DMS79 treated with DMSO at 0.1 percent for 48 hours (cell line): ENCODE measurements at regions not wholly inside any gene's neighbourhood (a gene's known extent, or its start where the extent isn't known, plus 50 kb on each side); places are given as distances from the start of the nearest gene placed in this dataset.

Experiments
- DNase-seq: peaks from one replicate; lab custom pipeline; 2025; lab: John Stamatoyannopoulos, UW

GRCh38 chr4:125688841-125689240 is 374.1 kb downstream of the FAT4 start:
- no peak for DNase-seq

GRCh38 chr4:125689805-125690204 is 375.1 kb downstream of the FAT4 start:
- DNase-seq, result no peak

- DNase-seq, result no peak
These were observed 378.5 kb downstream of the FAT4 start for GRCh38 chr4:125693228-125693627.

GRCh38 chr4:125702406-125702805 is 387.7 kb downstream of the FAT4 start:
- no peak for DNase-seq

- no peak for DNase-seq
These were observed 388.7 kb downstream of the FAT4 start for GRCh38 chr4:125703443-125703842.

- DNase-seq, result no peak
These were observed 390.0 kb downstream of the FAT4 start for GRCh38 chr4:125704726-125705125.

GRCh38 chr4:125705681-125706080 is 390.9 kb downstream of the FAT4 start:
- DNase-seq, result no peak

GRCh38 chr4:125707397-125707796 is 392.6 kb downstream of the FAT4 start:
- no peak for DNase-seq

GRCh38 chr4:125710766-125711165 is 396.0 kb downstream of the FAT4 start:
- no peak for DNase-seq

- DNase-seq, result no peak
These were observed 399.3 kb downstream of the FAT4 start for GRCh38 chr4:125714049-125714448.

GRCh38 chr4:125714845-125715244 is 400.1 kb downstream of the FAT4 start:
- no peak for DNase-seq

GRCh38 chr4:125719987-125720386 is 405.2 kb downstream of the FAT4 start:
- no peak for DNase-seq

GRCh38 chr4:125722009-125722408 is 407.3 kb downstream of the FAT4 start:
- DNase-seq, result no peak

- no peak for DNase-seq
These were observed 411.3 kb downstream of the FAT4 start for GRCh38 chr4:125725957-125726525.

GRCh38 chr4:125727931-125728330 is 413.2 kb downstream of the FAT4 start:
- DNase-seq, result no peak

GRCh38 chr4:125728568-125728967 is 413.8 kb downstream of the FAT4 start:
- no peak for DNase-seq

GRCh38 chr4:125729171-125729570 is 414.4 kb downstream of the FAT4 start:
- no peak for DNase-seq

- DNase-seq, result no peak
These were observed 417.9 kb downstream of the FAT4 start for GRCh38 chr4:125732632-125733031.

- no peak for DNase-seq
These were observed 419.7 kb downstream of the FAT4 start for GRCh38 chr4:125734504-125734903.

GRCh38 chr4:125735102-125735501 is 420.3 kb downstream of the FAT4 start:
- DNase-seq, result no peak

GRCh38 chr4:125736057-125736456 is 421.3 kb downstream of the FAT4 start:
- DNase-seq, result no peak

GRCh38 chr4:125739760-125740159 is 425.0 kb downstream of the FAT4 start:
- DNase-seq, result no peak

- DNase-seq, result no peak
These were observed 427.2 kb downstream of the FAT4 start for GRCh38 chr4:125741825-125742452.

- DNase-seq, result no peak
These were observed 430.2 kb downstream of the FAT4 start for GRCh38 chr4:125744891-125745364.
